PC-3 (cell line): ENCODE measurements at regions not wholly inside any gene's neighbourhood (a gene's known extent, or its start where the extent isn't known, plus 50 kb on each side); places are given as distances from the start of the nearest gene placed in this dataset.

Experiments
- CTCF ChIP-seq: fragments of 300-600 bp; sonication (generic); conservative IDR thresholded peaks from 2 replicates; pipeline ENCODE4 v1.5.1; 2017; ENCODE audit warnings: antibody characterized with exemption, low read depth, mild to moderate bottlenecking, low read length
- EZH2 ChIP-seq: fragments of 300-600 bp; sonication (generic); IDR thresholded peaks from one replicate; pipeline ENCODE4 v1.6.1; 2017; ENCODE audit warnings: antibody characterized with exemption, mild to moderate bottlenecking, low read length; ENCODE audit not compliant: unreplicated experiment

GRCh38 chr6:167652701-167653095 is 174.0 kb upstream of the AFDN start:
- TF ChIP-seq CTCF: no peak
- no peak for TF ChIP-seq EZH2
